ENCODE measurements at regions not wholly inside any gene's neighbourhood (a gene's known extent, or its start where the extent isn't known, plus 50 kb on each side); places are given as distances from the start of the nearest gene placed in this dataset.

DNA sequence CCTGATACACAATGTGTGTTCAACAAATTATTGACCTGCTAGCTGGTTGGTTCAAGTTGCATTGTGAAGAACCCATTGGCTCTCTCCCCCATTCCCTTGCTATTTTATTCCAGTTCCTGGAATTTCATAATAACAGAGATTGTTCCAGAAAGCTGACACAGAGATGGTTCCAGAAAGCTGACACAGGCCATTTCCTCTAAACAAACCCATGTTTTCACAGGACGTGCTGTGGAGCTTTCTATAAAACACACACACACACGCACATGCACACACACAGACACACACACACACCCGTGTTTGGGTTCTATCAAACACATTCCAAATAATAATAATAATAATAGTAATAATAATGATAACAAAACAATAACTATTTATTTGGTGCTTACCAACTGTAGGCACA is 259.1 kb downstream of the CLIC5 start:
- DNase-seq (ENCODE audit: low read depth) = no peak
- TF ChIP-seq, protein P1, sequence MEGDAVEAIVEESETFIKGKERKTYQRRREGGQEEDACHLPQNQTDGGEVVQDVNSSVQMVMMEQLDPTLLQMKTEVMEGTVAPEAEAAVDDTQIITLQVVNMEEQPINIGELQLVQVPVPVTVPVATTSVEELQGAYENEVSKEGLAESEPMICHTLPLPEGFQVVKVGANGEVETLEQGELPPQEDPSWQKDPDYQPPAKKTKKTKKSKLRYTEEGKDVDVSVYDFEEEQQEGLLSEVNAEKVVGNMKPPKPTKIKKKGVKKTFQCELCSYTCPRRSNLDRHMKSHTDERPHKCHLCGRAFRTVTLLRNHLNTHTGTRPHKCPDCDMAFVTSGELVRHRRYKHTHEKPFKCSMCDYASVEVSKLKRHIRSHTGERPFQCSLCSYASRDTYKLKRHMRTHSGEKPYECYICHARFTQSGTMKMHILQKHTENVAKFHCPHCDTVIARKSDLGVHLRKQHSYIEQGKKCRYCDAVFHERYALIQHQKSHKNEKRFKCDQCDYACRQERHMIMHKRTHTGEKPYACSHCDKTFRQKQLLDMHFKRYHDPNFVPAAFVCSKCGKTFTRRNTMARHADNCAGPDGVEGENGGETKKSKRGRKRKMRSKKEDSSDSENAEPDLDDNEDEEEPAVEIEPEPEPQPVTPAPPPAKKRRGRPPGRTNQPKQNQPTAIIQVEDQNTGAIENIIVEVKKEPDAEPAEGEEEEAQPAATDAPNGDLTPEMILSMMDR (conservative IDR thresholded peaks at IDR 0.05; ENCODE audit: control insufficient read depth, insufficient read depth, low read depth, low read length) = no peak

DNA sequence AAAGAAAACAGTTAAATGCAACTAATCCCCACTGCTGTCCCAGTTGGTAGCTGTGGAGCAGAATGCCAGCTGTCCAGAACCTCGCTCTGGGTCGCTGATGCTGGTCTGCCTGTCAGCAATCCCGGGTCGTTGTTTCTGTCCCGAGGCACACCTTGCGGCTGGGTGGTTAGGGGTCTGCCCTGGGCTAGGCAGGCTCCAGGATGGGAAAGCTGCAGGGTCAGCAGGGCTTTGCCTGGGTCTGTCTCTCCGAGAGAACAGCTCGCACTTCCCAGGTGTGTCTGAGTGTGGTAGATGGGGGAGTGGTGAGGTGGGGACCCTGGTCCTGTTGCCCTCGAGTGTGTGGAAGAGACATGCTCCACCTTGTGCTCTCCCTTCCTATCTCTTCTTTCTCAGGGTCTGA is 261.2 kb downstream of the CLIC5 start:
- TF ChIP-seq, protein P1 (conservative IDR thresholded peaks at IDR 0.05; ENCODE audit: control insufficient read depth, insufficient read depth, low read depth, low read length) = no peak
- no peak overlapping the region for H3K4me3 ChIP-seq (ENCODE audit: control insufficient read depth, low read depth, low read length)
- no peak for DNase-seq (ENCODE audit: low read depth)

More for the DNA sequence above, 259.1 kb downstream of the CLIC5 start:
- H3K4me3 ChIP-seq (ENCODE audit: control insufficient read depth, low read depth, low read length) = no peak overlapping the region

DNA sequence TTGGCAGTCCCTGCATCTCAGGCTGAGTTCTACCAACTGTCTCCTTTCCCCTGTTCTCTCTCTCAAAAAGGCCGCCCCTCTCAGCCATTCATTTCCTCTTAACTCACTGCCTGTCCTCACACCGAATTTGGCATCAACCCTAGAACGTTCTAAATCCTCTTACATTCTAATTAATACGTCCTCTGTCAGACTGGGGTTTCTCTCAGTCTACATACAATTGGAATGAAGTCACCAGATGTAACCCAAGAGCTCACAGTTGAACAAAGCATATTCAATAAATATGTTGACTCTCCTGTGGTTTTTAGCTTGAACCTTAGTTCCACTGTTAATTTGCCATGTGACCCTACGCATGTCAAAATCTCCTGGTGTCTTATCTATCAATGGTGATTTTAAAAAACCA is 269.6 kb downstream of the CLIC5 start:
- H3K4me3 ChIP-seq (ENCODE audit: control insufficient read depth, low read depth, low read length) = no peak overlapping the region
- peak; percentile 77 for DNase-seq (ENCODE audit: low read depth)
- TF ChIP-seq, protein P1 (conservative IDR thresholded peaks at IDR 0.05; ENCODE audit: control insufficient read depth, insufficient read depth, low read depth, low read length) = no peak

DNA sequence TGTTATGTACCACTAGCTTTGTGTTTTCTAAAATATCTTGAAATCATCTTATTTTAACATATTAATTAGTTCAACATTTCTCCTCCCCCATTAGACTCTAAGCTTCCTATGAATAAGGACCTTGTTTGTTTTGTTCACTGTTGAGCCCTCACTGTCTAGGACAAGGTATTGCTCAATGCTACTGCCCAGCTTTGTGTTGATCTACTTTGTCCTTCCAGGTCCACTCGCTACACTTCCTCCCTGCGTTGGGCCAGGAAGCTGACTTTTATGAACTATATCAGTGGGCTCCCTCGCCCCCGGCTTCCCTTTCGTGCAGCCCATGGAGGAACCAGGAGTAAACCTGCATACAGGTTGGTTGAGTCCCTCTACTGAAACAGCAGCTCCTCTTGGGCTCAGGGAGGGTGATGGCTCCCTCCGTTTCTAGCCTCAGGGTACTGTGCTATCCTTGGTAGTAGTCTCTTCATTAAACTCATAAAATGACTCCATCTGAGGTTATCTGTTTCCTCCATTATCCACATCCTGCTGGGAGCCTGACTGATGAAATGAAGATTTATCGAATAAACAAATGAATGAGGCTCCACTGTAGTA is 272.5 kb downstream of the CLIC5 start:
- TF ChIP-seq, protein P1 (conservative IDR thresholded peaks at IDR 0.05; ENCODE audit: control insufficient read depth, insufficient read depth, low read depth, low read length) = no peak
- DNase-seq (ENCODE audit: low read depth) = peak; percentile 22
- no peak overlapping the region for H3K4me3 ChIP-seq (ENCODE audit: control insufficient read depth, low read depth, low read length)

DNA sequence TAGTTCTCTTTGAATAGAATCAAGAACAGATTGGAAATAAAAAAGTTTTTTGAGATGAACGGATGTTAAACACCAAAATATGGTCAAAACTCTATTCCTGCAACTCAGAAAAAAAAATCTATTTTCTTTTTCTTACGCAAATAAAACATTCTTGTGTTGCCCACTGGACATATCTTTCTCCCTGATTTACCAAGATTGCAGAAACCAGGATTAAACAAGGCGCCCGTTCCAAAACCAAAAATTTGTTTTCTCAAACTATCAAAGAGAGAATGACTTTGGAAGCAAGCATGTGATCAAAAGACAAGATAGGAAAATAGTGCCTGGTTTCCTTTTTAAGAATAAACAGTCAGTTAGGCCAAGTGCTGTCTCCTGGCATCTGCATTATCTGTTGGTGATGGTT is 273.1 kb downstream of the CLIC5 start:
- no peak overlapping the region for H3K4me3 ChIP-seq (ENCODE audit: control insufficient read depth, low read depth, low read length)
- DNase-seq (ENCODE audit: low read depth) = no peak
- TF ChIP-seq, protein P1 (conservative IDR thresholded peaks at IDR 0.05; ENCODE audit: control insufficient read depth, insufficient read depth, low read depth, low read length) = no peak

DNA sequence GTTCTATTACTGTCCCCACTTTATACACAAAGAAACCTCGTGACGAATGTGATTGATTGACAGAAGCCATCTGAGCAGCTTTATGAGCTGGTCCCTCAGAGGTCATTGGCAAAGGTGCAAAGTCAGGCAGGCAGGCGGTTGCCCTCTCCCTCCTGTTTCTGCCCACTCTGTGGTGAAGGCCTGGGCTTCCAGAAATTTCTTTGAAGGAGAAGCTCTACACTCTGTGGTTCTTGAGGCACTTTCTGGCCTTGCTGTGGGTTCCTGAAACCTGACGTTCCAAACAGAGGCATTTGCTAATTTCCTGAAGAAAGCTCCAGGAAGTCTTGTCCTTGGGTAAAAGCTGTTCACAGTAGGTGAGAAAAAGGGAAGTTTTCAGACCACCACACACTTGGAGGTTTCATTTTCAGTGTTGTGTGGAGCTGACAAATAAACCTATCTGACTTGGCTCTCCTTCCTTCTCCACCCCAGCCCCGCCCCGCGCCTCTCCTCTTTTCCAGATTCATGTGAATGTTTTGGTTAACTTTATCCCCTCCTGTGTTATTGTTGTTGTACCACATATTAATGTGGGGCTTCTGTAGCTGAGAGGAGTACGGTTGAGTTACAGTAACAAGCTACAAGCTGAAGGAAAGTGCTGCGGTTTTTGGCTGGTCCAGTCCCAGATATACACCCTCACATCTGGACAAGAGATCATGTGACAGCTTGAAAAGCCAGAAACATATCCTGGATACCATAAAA is 274.1 kb downstream of the CLIC5 start:
- TF ChIP-seq, protein P1 (conservative IDR thresholded peaks at IDR 0.05; ENCODE audit: control insufficient read depth, insufficient read depth, low read depth, low read length) = no peak
- DNase-seq (ENCODE audit: low read depth) = peak; percentile 77
- H3K4me3 ChIP-seq (ENCODE audit: control insufficient read depth, low read depth, low read length) = no peak overlapping the region
